ENCODE measurements at regions not wholly inside any gene's neighbourhood (a gene's known extent, or its start where the extent isn't known, plus 50 kb on each side); places are given as distances from the start of the nearest gene placed in this dataset.

DNA sequence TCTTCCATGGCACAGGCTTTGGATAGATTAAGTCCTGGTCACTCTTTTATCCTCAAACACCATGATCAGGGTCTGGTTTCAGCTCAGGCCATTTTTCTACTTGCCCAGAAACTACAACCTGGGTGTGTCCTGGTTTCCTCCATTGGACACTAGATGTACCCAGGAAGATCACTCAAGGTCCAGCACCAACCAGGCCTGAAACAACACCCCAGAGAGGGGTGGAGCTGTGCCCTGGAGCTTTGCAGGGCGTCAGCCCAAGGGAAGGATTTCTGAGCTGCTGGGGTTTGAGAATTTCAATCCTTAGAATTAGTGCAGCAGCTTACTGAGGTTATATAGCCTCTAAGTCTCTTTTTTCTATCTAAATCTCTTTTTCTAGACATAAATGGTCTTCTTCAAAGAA is 722.0 kb downstream of the MTRR start:
- Histone ChIP-seq H3K27ac (ENCODE audit: low read length) (no peak overlapping the region), H3K36me3 (ENCODE audit: insufficient read depth, low read length) (no peaks in the 10 kb centered on the region), H4K20me1 (ENCODE audit: insufficient read depth) (no peaks in the 10 kb centered on the region), H3K9me2 (ENCODE audit: insufficient read depth, low read length) (no peaks in the 10 kb centered on the region), H3K4me3 (ENCODE audit: low read length) (no peak overlapping the region), H3K9ac (ENCODE audit: low read length) (no peak overlapping the region), H3K27me3 (ENCODE audit: insufficient read depth, low read depth, low read length) (no peaks in the 10 kb centered on the region), H3F3A (ENCODE audit: insufficient read depth, low read length, poor library complexity, severe bottlenecking) (no peaks in the 10 kb centered on the region), H3K4me2 (ENCODE audit: low read length) (no peak overlapping the region), H3K79me2 (replicated peaks; ENCODE audit: insufficient read depth, low read length) (no peaks in the 10 kb centered on the region), H2AFZ (ENCODE audit: low read depth, low read length) (no peak overlapping the region), H3K9me3 (ENCODE audit: low read length) (no peaks in the 10 kb centered on the region)
- TF ChIP-seq SMC3 (conservative IDR thresholded peaks at IDR 0.05; ENCODE audit: poor library complexity) (no peak), REST (IDR thresholded peaks at IDR 0.05; ENCODE audit: borderline replicate concordance) (no peak), POLR2AphosphoS5 (IDR thresholded peaks at IDR 0.05) (no peak), EP300 (conservative IDR thresholded peaks at IDR 0.05; ENCODE audit: poor library complexity, severe bottlenecking) (no peak), CTCF (IDR thresholded peaks at IDR 0.05; ENCODE audit: poor library complexity, severe bottlenecking) (no peak), RAD21 (conservative IDR thresholded peaks at IDR 0.05) (no peak)

DNA sequence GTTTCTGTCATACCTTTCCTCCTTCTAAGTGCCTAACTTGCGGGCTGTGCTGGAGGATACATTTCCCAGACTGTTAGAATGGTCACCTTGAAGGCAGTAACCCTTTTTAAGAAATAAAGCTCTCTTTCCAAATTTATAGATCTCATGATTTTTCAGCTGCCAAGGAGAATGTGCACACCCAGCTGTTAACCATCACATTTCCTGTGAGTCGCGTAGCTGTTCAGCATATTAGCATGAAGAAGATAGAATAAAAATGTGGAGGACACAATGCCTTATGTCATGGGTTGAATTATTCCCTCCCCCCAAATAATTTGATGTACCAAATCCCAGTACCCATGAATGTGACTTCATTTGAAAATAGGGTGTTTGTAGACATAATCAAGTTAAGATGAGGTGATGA is 729.4 kb downstream of the MTRR start:
- Histone ChIP-seq H3K27ac (ENCODE audit: low read length) (no peak overlapping the region), H2AFZ (ENCODE audit: low read depth, low read length) (no peak overlapping the region), H3K9me2 (ENCODE audit: insufficient read depth, low read length) (no peaks in the 10 kb centered on the region), H3F3A (ENCODE audit: insufficient read depth, low read length, poor library complexity, severe bottlenecking) (no peaks in the 10 kb centered on the region), H3K27me3 (ENCODE audit: insufficient read depth, low read depth, low read length) (no peaks in the 10 kb centered on the region), H4K20me1 (ENCODE audit: insufficient read depth) (no peaks in the 10 kb centered on the region), H3K9ac (ENCODE audit: low read length) (no peak overlapping the region), H3K9me3 (ENCODE audit: low read length) (no peaks in the 10 kb centered on the region), H3K36me3 (ENCODE audit: insufficient read depth, low read length) (no peaks in the 10 kb centered on the region), H3K4me2 (ENCODE audit: low read length) (no peak overlapping the region), H3K4me3 (ENCODE audit: low read length) (no peak overlapping the region), H3K79me2 (replicated peaks; ENCODE audit: insufficient read depth, low read length) (no peaks in the 10 kb centered on the region)
- TF ChIP-seq POLR2AphosphoS5 (IDR thresholded peaks at IDR 0.05) (no peak), MXI1 (conservative IDR thresholded peaks at IDR 0.05; ENCODE audit: poor library complexity, severe bottlenecking) (no peak), EP300 (conservative IDR thresholded peaks at IDR 0.05; ENCODE audit: poor library complexity, severe bottlenecking) (no peak), TAF1 (IDR thresholded peaks at IDR 0.05; ENCODE audit: low read depth) (no peak), RAD21 (conservative IDR thresholded peaks at IDR 0.05) (no peak), SMC3 (conservative IDR thresholded peaks at IDR 0.05; ENCODE audit: poor library complexity) (no peak), CTCF (IDR thresholded peaks at IDR 0.05; ENCODE audit: poor library complexity, severe bottlenecking) (no peak), REST (IDR thresholded peaks at IDR 0.05; ENCODE audit: borderline replicate concordance) (no peak), EZH2 (IDR thresholded peaks at IDR 0.05; ENCODE audit: borderline replicate concordance, insufficient read depth, low read length, poor library complexity, severe bottlenecking) (no peak)

All from neural cell (in vitro differentiated cells).